NCI-H1105 (cell line): ENCODE measurements at regions not wholly inside any gene's neighbourhood (a gene's known extent, or its start where the extent isn't known, plus 50 kb on each side); places are given as distances from the start of the nearest gene placed in this dataset.
"Not testable (repeated sequence)": the region's sequence is repeated elsewhere in the genome, so short reads cannot be mapped to it uniquely, and the experiment has no call there.

ENCODE experiments used
- DNase-seq: peaks from one replicate; lab custom pipeline; 2025; lab: John Stamatoyannopoulos, UW

GRCh38 chr13:112145551-112146360 is 78.8 kb downstream of the SOX1 start:
- DNase-seq = no peak

DNA sequence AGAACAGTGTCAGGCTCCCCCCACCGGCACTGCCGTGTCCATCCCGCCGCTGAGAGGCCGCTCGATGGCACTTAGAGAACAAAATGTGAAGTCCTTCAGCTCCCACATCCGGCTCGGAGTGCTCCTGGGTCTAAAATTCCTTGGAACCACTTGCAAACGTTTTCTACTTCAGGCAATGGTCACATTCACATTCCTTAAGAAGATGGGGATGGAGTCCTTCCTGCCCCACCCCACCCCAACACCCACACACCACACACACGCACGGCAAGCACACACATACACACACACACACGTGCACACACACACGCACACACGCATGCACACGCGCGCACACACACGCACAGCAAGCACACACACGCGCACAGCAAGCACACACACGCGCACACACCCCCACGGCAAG is 83.4 kb downstream of the SOX1 start:
- DNase-seq = no peak

DNA sequence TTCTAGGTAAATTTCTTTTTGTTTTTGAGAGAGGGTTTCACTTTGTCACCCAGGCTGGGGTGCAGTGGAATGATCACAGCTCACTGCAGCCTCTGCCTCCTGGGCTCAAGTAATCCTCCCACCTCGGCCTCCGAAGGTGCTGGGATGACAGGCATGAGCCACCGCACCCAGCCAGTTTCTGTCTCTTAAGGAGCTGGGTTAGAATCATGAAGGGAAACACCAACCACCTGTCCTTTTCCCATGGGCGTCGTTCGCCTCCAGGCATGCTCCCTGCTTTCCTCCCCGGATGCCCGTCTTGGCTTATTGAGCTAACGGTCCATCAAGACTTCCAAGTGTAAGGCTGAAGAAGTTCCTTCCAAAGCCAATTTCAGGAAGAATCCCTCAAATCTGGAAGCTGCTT is 85.9 kb downstream of the SOX1 start:
- no peak for DNase-seq

GRCh38 chr13:112153364-112153763 is 86.4 kb downstream of the SOX1 start:
- DNase-seq = no peak

DNA sequence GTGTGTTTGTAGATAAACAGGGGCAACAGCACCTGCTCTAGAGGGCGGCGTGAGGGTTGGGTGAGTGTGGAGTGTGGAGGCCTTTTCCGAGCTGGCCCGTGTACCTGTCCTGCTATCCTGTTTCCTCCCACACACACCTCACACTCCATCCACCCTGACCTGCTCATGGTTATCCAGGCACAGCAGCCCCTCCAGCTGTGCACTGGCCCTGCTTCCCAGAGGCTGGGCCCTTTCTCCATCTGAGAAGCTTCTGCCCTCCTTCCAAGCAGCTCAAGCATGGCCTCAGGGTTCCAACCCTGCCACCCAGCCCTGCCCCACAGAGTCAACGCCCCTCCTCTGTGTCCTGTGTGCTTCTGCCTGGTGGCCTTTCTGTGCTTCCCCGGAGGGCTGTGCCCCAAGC is 86.9 kb downstream of the SOX1 start:
- DNase-seq = no peak

GRCh38 chr13:112154301-112155060 is 87.5 kb downstream of the SOX1 start:
- DNase-seq = no peak

DNA sequence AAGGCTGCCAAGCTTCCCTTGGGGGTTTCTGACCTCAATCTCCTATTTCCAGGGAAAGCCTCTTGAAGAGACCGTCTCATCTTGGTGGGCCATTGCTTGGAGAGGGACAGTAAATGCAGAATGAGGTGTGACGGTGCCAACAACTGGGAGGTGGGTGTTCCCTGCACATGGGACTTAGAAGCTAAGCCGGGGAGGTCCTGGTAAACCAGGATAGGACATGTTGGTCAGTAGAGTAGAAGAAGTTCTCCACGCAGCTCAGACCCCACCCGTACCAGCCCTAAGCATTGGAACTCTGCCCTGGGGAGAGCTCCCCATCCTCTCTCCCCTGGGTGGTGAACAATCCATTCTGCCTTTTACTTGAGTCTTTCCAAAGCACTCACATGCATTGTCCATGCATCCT is 92.0 kb downstream of the SOX1 start:
- no peak for DNase-seq

DNA sequence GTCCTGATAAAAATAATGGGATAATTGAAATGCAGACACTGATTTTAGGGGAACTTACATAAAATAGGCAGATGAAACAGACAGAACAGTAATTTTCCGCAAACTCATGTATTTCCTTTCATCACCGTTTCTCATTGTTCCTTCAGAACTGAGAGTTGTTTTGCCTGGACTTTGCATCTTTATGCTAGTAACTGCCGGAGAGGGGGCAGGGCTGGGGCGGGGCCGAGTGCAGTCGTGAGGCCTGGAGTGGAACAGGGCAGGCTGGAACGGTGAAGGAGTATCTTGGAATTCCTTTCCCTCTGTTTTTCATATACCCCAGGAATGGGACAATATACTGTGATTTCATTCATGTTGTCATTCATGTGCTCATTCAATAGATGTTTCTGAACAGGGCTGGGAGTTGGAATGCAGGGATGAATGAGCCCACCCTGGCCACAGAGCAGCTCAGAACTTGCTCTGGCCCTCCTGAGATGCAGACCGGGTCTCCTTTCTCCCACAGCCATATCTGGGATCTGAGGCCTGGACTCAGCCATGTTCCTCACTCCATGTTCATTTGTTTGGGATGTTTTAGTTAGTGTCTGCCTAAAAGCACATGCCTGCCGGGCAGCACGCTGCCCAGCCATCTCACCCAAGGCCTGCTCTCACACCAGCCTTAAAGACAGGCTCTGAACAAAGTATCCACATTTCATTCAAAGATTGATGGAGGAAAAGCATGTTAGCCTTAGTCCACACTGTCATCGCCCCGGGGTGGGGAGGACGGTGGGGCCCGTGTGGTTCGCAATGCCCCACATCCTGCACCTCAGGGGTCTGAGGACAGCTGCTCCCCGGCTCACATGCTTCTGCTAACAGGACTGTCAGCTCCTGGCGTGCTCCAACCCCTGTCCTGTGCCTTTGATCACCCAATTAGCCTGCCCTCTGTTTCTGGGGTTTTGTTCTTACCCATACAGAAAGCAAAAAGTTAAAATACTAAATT is 92.9 kb downstream of the SOX1 start:
- no peak for DNase-seq

DNA sequence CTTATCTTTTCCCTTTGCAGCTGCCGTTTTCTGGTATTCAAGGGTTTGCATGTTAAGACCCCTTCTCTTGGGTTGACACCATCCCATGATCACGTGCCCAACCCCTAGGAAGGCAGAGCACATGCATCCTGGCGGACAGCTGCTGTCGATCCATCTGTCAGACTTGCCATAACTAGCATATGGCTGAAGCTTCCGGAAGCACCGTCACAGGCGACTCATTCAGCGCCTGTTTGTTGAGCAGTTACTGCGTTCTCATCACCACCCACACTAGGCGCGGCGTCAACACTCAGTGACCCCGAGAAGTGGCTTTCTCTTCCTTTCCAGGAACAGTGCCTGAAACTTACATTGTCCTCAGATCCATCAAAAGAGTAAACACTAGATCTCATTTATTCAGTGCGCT is 93.6 kb downstream of the SOX1 start:
- no peak for DNase-seq

GRCh38 chr13:112161521-112162301 is 94.8 kb downstream of the SOX1 start:
- DNase-seq = no peak

DNA sequence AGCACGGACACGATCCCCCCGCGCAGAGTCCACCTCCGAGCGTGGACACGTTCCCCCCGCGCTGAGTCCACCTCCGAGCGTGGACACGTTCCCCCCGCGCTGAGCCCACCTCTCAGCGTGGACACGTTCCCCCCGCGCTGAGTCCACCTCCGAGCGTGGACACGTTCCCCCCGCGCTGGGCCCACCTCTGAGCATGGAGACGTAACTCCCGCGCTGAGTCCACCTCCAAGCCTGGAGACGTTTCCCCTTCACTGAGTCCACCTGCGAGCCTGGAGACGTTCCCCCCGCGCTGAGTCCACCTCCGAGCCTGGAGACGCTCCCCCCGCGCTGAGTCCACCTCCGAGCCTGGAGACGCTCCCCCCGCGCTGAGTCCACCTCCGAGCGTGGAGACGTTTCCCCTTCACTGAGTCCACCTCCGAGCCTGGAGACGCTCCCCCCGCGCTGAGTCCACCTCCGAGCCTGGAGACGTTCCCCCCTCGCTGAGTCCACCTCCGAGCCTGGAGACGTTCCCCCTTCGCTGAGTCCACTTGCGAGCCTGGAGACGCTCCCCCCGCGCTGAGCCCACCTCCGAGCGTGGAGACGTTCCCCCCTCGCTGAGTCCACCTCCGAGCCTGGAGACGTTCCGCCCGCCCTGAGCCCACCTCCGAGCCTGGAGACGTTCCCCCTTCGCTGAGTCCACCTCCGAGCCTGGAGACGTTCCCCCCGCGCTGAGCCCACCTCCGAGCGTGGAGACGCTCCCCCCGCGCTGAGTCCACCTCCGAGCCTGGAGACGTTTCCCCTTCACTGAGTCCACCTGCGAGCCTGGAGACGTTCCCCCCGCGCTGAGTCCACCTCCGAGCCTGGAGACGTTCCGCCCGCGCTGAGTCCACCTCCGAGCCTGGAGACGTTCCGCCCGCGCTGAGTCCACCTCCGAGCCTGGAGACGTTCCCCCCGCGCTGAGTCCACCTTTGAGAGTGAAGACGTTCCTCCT is 97.0 kb downstream of the SOX1 start:
- not testable (repeated sequence) for DNase-seq

DNA sequence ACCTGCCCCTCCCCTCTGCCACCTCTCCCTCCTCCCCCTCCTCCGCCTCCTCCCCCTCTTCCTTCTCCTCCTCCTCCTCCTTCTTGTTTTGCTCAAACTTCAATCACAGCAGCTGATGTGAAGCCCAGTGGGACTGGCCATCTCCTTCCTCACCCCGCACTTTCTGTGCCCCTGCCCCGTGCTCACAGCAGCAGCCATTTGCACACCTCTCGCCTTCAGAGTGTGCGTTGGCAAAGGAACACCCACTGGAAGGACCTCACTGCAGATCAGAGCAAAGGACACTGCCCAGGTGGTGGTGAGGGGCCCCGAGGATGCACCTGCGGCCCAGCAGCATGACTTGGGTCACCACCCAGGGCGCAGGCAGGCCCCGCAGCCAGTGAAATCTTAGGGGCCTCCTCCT is 98.8 kb downstream of the SOX1 start:
- DNase-seq = no peak

- no peak for DNase-seq
These were observed 101.8 kb downstream of the SOX1 start for GRCh38 chr13:112168761-112169160.

DNA sequence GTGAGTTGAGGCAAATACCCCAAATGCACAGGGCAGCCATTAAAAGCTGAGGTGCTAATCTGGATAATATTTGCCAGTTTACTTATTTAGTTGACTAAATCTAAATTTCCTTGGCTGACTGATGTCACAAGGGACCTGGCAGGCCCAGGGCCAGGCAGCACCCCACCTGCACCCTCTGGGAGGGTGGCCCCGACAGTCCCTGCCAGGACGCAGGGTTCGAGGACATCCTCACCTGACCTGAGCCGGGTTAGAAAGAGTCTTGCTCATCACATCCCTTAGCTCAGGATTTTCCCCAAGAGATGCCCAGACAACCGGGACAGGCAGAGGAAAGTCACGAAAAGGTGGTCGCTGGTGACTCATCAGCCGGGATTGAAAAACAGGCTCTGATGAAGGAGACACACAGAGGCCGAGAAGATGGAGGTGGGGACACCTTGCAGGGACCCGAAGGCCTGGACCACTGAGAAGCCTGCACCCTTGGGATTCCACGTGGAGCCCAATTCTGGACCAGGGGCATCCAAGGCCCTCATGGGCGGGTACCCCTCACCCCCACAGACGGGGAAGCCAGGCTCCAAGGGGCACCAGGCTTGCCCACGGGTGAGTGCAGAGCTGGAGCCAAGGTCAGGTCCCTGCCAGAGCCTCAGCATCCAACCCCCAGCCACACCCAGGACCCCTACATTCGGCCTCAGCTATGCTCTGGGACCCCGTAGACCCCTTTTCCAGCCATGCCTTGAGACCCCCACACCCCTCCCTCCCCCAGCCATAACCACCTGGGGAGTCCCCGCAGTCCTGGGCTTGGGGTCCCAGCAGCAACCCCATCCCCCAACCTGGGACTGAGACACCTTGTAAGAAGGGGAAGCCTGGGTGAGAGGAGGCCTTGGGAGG is 103.2 kb downstream of the SOX1 start:
- no peak for DNase-seq

DNA sequence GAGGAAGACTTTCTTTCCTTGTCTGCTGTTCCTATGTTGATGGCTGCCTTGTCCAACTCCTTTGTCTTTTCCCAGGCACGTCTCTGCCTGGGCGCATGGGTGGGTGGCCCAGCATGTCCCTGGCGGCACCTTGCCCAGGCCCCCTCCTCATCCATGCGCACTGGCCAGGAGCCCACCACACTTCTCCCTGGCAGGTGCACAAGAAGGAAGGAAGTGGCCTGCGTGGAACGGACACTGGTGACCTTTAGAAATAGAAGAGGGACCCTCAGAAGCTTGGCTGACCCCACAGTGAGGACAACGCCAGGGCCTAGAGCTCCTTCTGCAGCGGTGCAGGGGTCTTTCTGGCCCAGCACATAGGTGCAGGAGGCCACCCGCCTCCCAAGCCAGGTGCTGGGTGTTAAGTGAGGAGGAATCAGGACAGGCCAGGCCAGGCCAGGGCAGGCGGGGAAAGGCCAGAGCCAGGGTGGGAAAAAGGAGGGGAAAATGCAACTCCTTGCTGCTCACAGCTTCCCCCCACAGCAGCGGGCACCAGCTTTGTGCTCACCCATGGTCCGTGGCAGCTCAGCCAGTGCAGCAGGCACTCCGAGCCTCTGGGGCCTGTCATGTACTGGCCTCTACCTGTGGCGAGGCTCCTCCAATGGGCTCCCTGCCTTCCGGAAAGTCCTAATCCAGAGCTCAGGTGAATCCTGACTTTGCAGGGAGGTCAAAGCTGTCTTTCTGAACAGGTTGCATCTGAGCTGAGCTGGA is 104.0 kb downstream of the SOX1 start:
- DNase-seq = no peak

- DNase-seq = no peak
These were observed 104.6 kb downstream of the SOX1 start for GRCh38 chr13:112171570-112171965.

- DNase-seq = no peak
These were observed 105.1 kb downstream of the SOX1 start for GRCh38 chr13:112172017-112172416.

- DNase-seq = no peak
These were observed 105.8 kb downstream of the SOX1 start for GRCh38 chr13:112172641-112173251.
